HG03469 (cell line): ENCODE measurements at regions not wholly inside any gene's neighbourhood (a gene's known extent, or its start where the extent isn't known, plus 50 kb on each side); places are given as distances from the start of the nearest gene placed in this dataset.
"Not testable (repeated sequence)": the region's sequence is repeated elsewhere in the genome, so short reads cannot be mapped to it uniquely, and the experiment has no call there.

Experiments used
- ATAC-seq: cut with Tn5 transposase; IDR thresholded peaks from one replicate; pipeline ENCODE4 v1.9.1; 2021; ENCODE audit warnings: mild to moderate bottlenecking, moderate library complexity, moderate number of reproducible peaks; ENCODE audit not compliant: unreplicated experiment

GRCh38 chr14:45868377-45868776 lies 615.4 kb upstream of the MIS18BP1 start:
- ATAC-seq: no peak

- peak; percentile 40 for ATAC-seq
Measured at GRCh38 chr14:45867046-45867894, 614.3 kb upstream of the MIS18BP1 start.

GRCh38 chr14:45838597-45838996 lies 585.6 kb upstream of the MIS18BP1 start:
- no peak for ATAC-seq

- ATAC-seq: no peak
Measured at GRCh38 chr14:45819107-45819506, 566.1 kb upstream of the MIS18BP1 start.

- no peak for ATAC-seq
Measured at GRCh38 chr14:45811155-45811554, 558.2 kb upstream of the MIS18BP1 start.

GRCh38 chr14:45810152-45810872 lies 557.3 kb upstream of the MIS18BP1 start:
- no peak for ATAC-seq

- no peak for ATAC-seq
Measured at GRCh38 chr14:45807178-45807899, 554.3 kb upstream of the MIS18BP1 start.

- no peak for ATAC-seq
Measured at GRCh38 chr14:45799511-45799910, 546.5 kb upstream of the MIS18BP1 start.

GRCh38 chr14:45798659-45799058 lies 545.7 kb upstream of the MIS18BP1 start:
- no peak for ATAC-seq

- ATAC-seq: not testable (repeated sequence)
Measured at GRCh38 chr14:45796006-45796405, 543.0 kb upstream of the MIS18BP1 start.

GRCh38 chr14:45793081-45793480 lies 540.1 kb upstream of the MIS18BP1 start:
- ATAC-seq: no peak

GRCh38 chr14:45790293-45790692 lies 537.3 kb upstream of the MIS18BP1 start:
- ATAC-seq: no peak

- ATAC-seq: no peak
Measured at GRCh38 chr14:45787167-45787566, 534.2 kb upstream of the MIS18BP1 start.

GRCh38 chr14:45786266-45786665 lies 533.3 kb upstream of the MIS18BP1 start:
- ATAC-seq: no peak

- ATAC-seq: no peak
Measured at GRCh38 chr14:45785240-45785639, 532.2 kb upstream of the MIS18BP1 start.

GRCh38 chr14:45766247-45766646 lies 513.2 kb upstream of the MIS18BP1 start:
- ATAC-seq: no peak

GRCh38 chr14:45757655-45758054 lies 504.7 kb upstream of the MIS18BP1 start:
- no peak for ATAC-seq

GRCh38 chr14:45756412-45756811 lies 503.4 kb upstream of the MIS18BP1 start:
- not testable (repeated sequence) for ATAC-seq

GRCh38 chr14:45743884-45744283 lies 490.9 kb upstream of the MIS18BP1 start:
- ATAC-seq: no peak

GRCh38 chr14:45742187-45742586 lies 489.2 kb upstream of the MIS18BP1 start:
- ATAC-seq: no peak

GRCh38 chr14:45728434-45729225 lies 475.6 kb upstream of the MIS18BP1 start:
- no peak for ATAC-seq
